ENCODE measurements at regions not wholly inside any gene's neighbourhood (a gene's known extent, or its start where the extent isn't known, plus 50 kb on each side); places are given as distances from the start of the nearest gene placed in this dataset.
A peak's percentile ranks its signal among the peaks of the same experiment; 100 is the strongest.

- no peak overlapping the region for H2AFZ ChIP-seq (ENCODE audit: low read length)
- H3F3A ChIP-seq (ENCODE audit: low read depth) = no peaks in the 10 kb centered on the region
- H4K20me1 ChIP-seq (ENCODE audit: insufficient read depth, low read length, poor library complexity, severe bottlenecking) = no peaks in the 10 kb centered on the region
- no peaks in the 10 kb centered on the region for H3K79me2 ChIP-seq (ENCODE audit: insufficient read depth, low read length)
- H3K9ac ChIP-seq (ENCODE audit: low read depth, low read length, poor library complexity, severe bottlenecking) = no peak overlapping the region
- H3K4me3 ChIP-seq (ENCODE audit: low read length, poor library complexity, severe bottlenecking) = no peak overlapping the region
- peaks cover 6% of the 10 kb centered on the region for H3K4me1 ChIP-seq (ENCODE audit: insufficient read depth, low read length, poor library complexity, severe bottlenecking)
- H3K9me3 ChIP-seq (ENCODE audit: insufficient read depth, low read depth, low read length) = peaks cover 4% of the 10 kb centered on the region
- TF ChIP-seq EZH2phosphoT487 (IDR thresholded peaks at IDR 0.05; ENCODE audit: borderline replicate concordance) (no peak), CTCF (conservative IDR thresholded peaks at IDR 0.05; ENCODE audit: low read length) (no peak)
- no peak overlapping the region for H3K4me2 ChIP-seq (ENCODE audit: low read depth, low read length, poor library complexity, severe bottlenecking)
- H3K9me2 ChIP-seq (replicated peaks; ENCODE audit: low read depth, low read length) = no peaks in the 10 kb centered on the region
- H3K27me3 ChIP-seq (ENCODE audit: insufficient read depth, low read length, poor library complexity, severe bottlenecking) = no peaks in the 10 kb centered on the region
- H3K36me3 ChIP-seq (ENCODE audit: insufficient read depth, low read length) = no peaks in the 10 kb centered on the region
Measured at GRCh38 chr2:154978244-154978643, 279.7 kb downstream of the KCNJ3 start.

GRCh38 chr2:154974041-154974440, 275.5 kb downstream of the KCNJ3 start:
- H3K4me2 ChIP-seq (ENCODE audit: low read depth, low read length, poor library complexity, severe bottlenecking) = no peak overlapping the region

GRCh38 chr2:154963511-154963910, 265.0 kb downstream of the KCNJ3 start:
- H3K4me2 ChIP-seq (ENCODE audit: low read depth, low read length, poor library complexity, severe bottlenecking) = no peak overlapping the region

More at GRCh38 chr2:154974041-154974440, 275.5 kb downstream of the KCNJ3 start:
- Histone ChIP-seq H2AFZ (ENCODE audit: low read length) (peak overlapping the region; percentile 17; the same call in 1 of the 2 replicates), H4K20me1 (ENCODE audit: insufficient read depth, low read length, poor library complexity, severe bottlenecking) (no peaks in the 10 kb centered on the region), H3F3A (ENCODE audit: low read depth) (no peaks in the 10 kb centered on the region), H3K27me3 (ENCODE audit: insufficient read depth, low read length, poor library complexity, severe bottlenecking) (no peaks in the 10 kb centered on the region), H3K9me3 (ENCODE audit: insufficient read depth, low read depth, low read length) (no peaks in the 10 kb centered on the region), H3K79me2 (ENCODE audit: insufficient read depth, low read length) (no peaks in the 10 kb centered on the region), H3K4me3 (ENCODE audit: low read length, poor library complexity, severe bottlenecking) (no peak overlapping the region), H3K36me3 (ENCODE audit: insufficient read depth, low read length) (no peaks in the 10 kb centered on the region), H3K9me2 (replicated peaks; ENCODE audit: low read depth, low read length) (no peaks in the 10 kb centered on the region), H3K4me1 (ENCODE audit: insufficient read depth, low read length, poor library complexity, severe bottlenecking) (peaks cover 4% of the 10 kb centered on the region), H3K9ac (ENCODE audit: low read depth, low read length, poor library complexity, severe bottlenecking) (no peak overlapping the region)
- no peak for TF ChIP-seq EZH2phosphoT487 (IDR thresholded peaks at IDR 0.05; ENCODE audit: borderline replicate concordance)

More at GRCh38 chr2:154963511-154963910, 265.0 kb downstream of the KCNJ3 start:
- H3K9me2 ChIP-seq (replicated peaks; ENCODE audit: low read depth, low read length) = no peaks in the 10 kb centered on the region
- H3K4me1 ChIP-seq (ENCODE audit: insufficient read depth, low read length, poor library complexity, severe bottlenecking) = no peaks in the 10 kb centered on the region
- H3K9me3 ChIP-seq (ENCODE audit: insufficient read depth, low read depth, low read length) = no peaks in the 10 kb centered on the region
- TF ChIP-seq CTCF (conservative IDR thresholded peaks at IDR 0.05; ENCODE audit: low read length) (no peak), EZH2phosphoT487 (IDR thresholded peaks at IDR 0.05; ENCODE audit: borderline replicate concordance) (no peak)
- H3K79me2 ChIP-seq (ENCODE audit: insufficient read depth, low read length) = no peaks in the 10 kb centered on the region
- no peaks in the 10 kb centered on the region for H3K36me3 ChIP-seq (ENCODE audit: insufficient read depth, low read length)
- H3K4me3 ChIP-seq (ENCODE audit: low read length, poor library complexity, severe bottlenecking) = no peak overlapping the region
- no peaks in the 10 kb centered on the region for H4K20me1 ChIP-seq (ENCODE audit: insufficient read depth, low read length, poor library complexity, severe bottlenecking)
- H3F3A ChIP-seq (ENCODE audit: low read depth) = no peaks in the 10 kb centered on the region
- no peaks in the 10 kb centered on the region for H3K27me3 ChIP-seq (ENCODE audit: insufficient read depth, low read length, poor library complexity, severe bottlenecking)
- no peak overlapping the region for H2AFZ ChIP-seq (ENCODE audit: low read length)
- H3K9ac ChIP-seq (ENCODE audit: low read depth, low read length, poor library complexity, severe bottlenecking) = no peak overlapping the region
